ENCODE measurements at regions not wholly inside any gene's neighbourhood (a gene's known extent, or its start where the extent isn't known, plus 50 kb on each side); places are given as distances from the start of the nearest gene placed in this dataset.
"Not testable (repeated sequence)": the region's sequence is repeated elsewhere in the genome, so short reads cannot be mapped to it uniquely, and the experiment has no call there.

DNA sequence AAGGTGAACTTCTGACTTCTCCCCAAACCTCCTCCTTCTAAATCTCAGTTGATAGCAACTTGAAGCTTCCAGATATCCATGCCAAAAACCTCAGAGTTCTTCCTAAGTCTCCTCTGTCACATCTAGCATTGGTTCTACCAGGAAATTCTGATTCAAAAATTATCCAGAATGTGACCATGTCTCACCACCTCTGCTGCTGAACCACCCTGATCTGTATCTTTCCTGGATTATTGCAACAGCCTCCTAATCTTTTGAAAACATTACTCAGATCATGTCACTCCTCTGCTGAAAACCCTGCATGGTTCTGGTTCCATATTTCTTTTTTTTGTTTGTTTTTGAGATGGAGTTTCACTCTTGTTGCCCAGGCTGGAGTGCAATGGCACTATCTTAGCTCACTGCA lies 78.7 kb upstream of the TNFSF11 start:
- ATAC-seq (ENCODE audit: low read depth) (no peak), DNase-seq (no peak)
- Mint-ChIP-seq H3K36me3 (ENCODE audit: low read depth) (no peaks in the 10 kb centered on the region), H3K4me3 (no peak overlapping the region), H3K27ac (no peak overlapping the region), H3K4me1 (peaks cover 5% of the 10 kb centered on the region), H3K9me3 (no peaks in the 10 kb centered on the region), H3K27me3 (no peaks in the 10 kb centered on the region)
- TF ChIP-seq, protein P1, sequence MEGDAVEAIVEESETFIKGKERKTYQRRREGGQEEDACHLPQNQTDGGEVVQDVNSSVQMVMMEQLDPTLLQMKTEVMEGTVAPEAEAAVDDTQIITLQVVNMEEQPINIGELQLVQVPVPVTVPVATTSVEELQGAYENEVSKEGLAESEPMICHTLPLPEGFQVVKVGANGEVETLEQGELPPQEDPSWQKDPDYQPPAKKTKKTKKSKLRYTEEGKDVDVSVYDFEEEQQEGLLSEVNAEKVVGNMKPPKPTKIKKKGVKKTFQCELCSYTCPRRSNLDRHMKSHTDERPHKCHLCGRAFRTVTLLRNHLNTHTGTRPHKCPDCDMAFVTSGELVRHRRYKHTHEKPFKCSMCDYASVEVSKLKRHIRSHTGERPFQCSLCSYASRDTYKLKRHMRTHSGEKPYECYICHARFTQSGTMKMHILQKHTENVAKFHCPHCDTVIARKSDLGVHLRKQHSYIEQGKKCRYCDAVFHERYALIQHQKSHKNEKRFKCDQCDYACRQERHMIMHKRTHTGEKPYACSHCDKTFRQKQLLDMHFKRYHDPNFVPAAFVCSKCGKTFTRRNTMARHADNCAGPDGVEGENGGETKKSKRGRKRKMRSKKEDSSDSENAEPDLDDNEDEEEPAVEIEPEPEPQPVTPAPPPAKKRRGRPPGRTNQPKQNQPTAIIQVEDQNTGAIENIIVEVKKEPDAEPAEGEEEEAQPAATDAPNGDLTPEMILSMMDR (IDR thresholded peaks at IDR 0.05): no peak
- ChIA-PET POLR2A (no interaction called here), CTCF (no interaction called here)
- intact Hi-C loops (cut with micrococcal nuclease): no loop called here

GRCh38 chr13:42495751-42496150 lies 78.2 kb upstream of the TNFSF11 start:
- intact Hi-C loops (cut with micrococcal nuclease): no loop called here
- no peaks in the 10 kb centered on the region for H3K9me3 Mint-ChIP-seq
- DNase-seq: no peak
- H3K27ac Mint-ChIP-seq: no peak overlapping the region
- H3K27me3 Mint-ChIP-seq: no peaks in the 10 kb centered on the region
- ChIA-PET POLR2A (no interaction called here), CTCF (no interaction called here)
- H3K4me3 Mint-ChIP-seq: no peak overlapping the region
- peaks cover 5% of the 10 kb centered on the region for H3K4me1 Mint-ChIP-seq
- no peaks in the 10 kb centered on the region for H3K36me3 Mint-ChIP-seq (ENCODE audit: low read depth)
- TF ChIP-seq, protein P1 (IDR thresholded peaks at IDR 0.05): no peak
- no peak for ATAC-seq (ENCODE audit: low read depth)

GRCh38 chr13:42496926-42497554 lies 76.9 kb upstream of the TNFSF11 start:
- H3K4me3 Mint-ChIP-seq; CTCF ChIA-PET; H3K36me3 Mint-ChIP-seq (ENCODE audit: low read depth); H3K4me1 Mint-ChIP-seq; H3K27ac Mint-ChIP-seq; DNase-seq; ATAC-seq (ENCODE audit: low read depth); intact Hi-C loops (cut with micrococcal nuclease); H3K27me3 Mint-ChIP-seq; H3K9me3 Mint-ChIP-seq: not testable (repeated sequence)
- POLR2A ChIA-PET: interaction anchor here (1.2 kb wide), 1 partner anchor 224 kb away, joined by 3 read pairs; no protein-coding TSS in a partner anchor

GRCh38 chr13:42497798-42498197 lies 76.2 kb upstream of the TNFSF11 start:
- Mint-ChIP-seq H3K36me3 (ENCODE audit: low read depth) (no peaks in the 10 kb centered on the region), H3K27ac (no peak overlapping the region), H3K9me3 (peaks cover 3% of the 10 kb centered on the region), H3K27me3 (no peaks in the 10 kb centered on the region), H3K4me3 (no peak overlapping the region), H3K4me1 (peaks cover 5% of the 10 kb centered on the region)
- POLR2A ChIA-PET: interaction anchor here (1.2 kb wide), 1 partner anchor 225 kb away, joined by 3 read pairs; no protein-coding TSS in a partner anchor
- DNase-seq (no peak), ATAC-seq (ENCODE audit: low read depth) (peak; percentile 74)
- CTCF ChIA-PET: no interaction called here
- intact Hi-C loops (cut with micrococcal nuclease): no loop called here
- TF ChIP-seq, protein P1 (IDR thresholded peaks at IDR 0.05): no peak

- DNase-seq (no peak), ATAC-seq (ENCODE audit: low read depth) (no peak)
- TF ChIP-seq, protein P1 (IDR thresholded peaks at IDR 0.05): no peak
- POLR2A ChIA-PET: no interaction called here
- Mint-ChIP-seq H3K36me3 (ENCODE audit: low read depth) (no peaks in the 10 kb centered on the region), H3K4me3 (no peak overlapping the region), H3K27ac (no peak overlapping the region), H3K9me3 (peaks cover 3% of the 10 kb centered on the region), H3K27me3 (no peaks in the 10 kb centered on the region), H3K4me1 (peaks cover 5% of the 10 kb centered on the region)
- CTCF ChIA-PET: no interaction called here
- intact Hi-C loops (cut with micrococcal nuclease): no loop called here
Measured at GRCh38 chr13:42498521-42498920, 75.4 kb upstream of the TNFSF11 start.

All from activated B cell treated with CpG ODN at 0.5 μM for 24 hours (primary cell).